Ishikawa (cell line): ENCODE measurements at regions not wholly inside any gene's neighbourhood (a gene's known extent, or its start where the extent isn't known, plus 50 kb on each side); places are given as distances from the start of the nearest gene placed in this dataset.

ENCODE experiments used
- EP300 ChIP-seq: IDR thresholded peaks from 2 replicates; pipeline ENCODE4 v1.6.1; 2012; ENCODE audit warnings: borderline replicate concordance
- MAX ChIP-seq: IDR thresholded peaks from 2 replicates; pipeline ENCODE4 v1.6.1; 2012
- REST ChIP-seq: IDR thresholded peaks from 2 replicates; pipeline ENCODE4 v1.6.1; 2012; ENCODE audit warnings: low read depth, mild to moderate bottlenecking
- TAF1 ChIP-seq: IDR thresholded peaks from 2 replicates; pipeline ENCODE4 v1.6.1; 2012; ENCODE audit warnings: low read depth, mild to moderate bottlenecking

GRCh38 chr11:8747173-8747572, 64.6 kb downstream of the RPL27A start:
- TF ChIP-seq MAX (no peak), EP300 (no peak), REST (no peak), TAF1 (no peak)
